GM23338 (cell line): ENCODE measurements at regions not wholly inside any gene's neighbourhood (a gene's known extent, or its start where the extent isn't known, plus 50 kb on each side); places are given as distances from the start of the nearest gene placed in this dataset.

Experiments
- ATAC-seq: fragments of 200-7000 bp; cut with Tn5 transposase; 3 replicates; pipeline ENCODE4 v1.9.1; 2020
- DNase-seq: peaks from one replicate; pipeline ENCODE4 v3.0.0-alpha.2; 2015; ENCODE audit warnings: low spot score
- H2AFZ ChIP-seq: fragments of 200-600 bp; sonication (generic); 2 replicates; pipeline ENCODE4 v1.8.0; 2016; ENCODE audit warnings: antibody characterized with exemption, mild to moderate bottlenecking, moderate library complexity
- H3F3A ChIP-seq: fragments of 200-600 bp; sonication (generic); replicated peaks from 2 replicates; pipeline ENCODE4 v1.8.0; 2017; ENCODE audit warnings: antibody characterized with exemption, mixed run types, low read depth
- H3K27ac ChIP-seq: fragments of 200-600 bp; sonication (generic); 2 replicates; pipeline ENCODE4 v1.6.1; 2016; ENCODE audit warnings: low read depth
- H3K27me3 ChIP-seq: fragments of 200-600 bp; sonication (generic); 2 replicates; pipeline ENCODE4 v1.8.0; 2016; ENCODE audit warnings: mild to moderate bottlenecking, mixed run types, moderate library complexity; ENCODE audit not compliant: insufficient read depth
- H3K36me3 ChIP-seq: fragments of 200-600 bp; sonication (generic); 2 replicates; pipeline ENCODE4 v1.8.0; 2016; ENCODE audit warnings: mild to moderate bottlenecking; ENCODE audit not compliant: insufficient read depth
- H3K4me1 ChIP-seq: fragments of 200-600 bp; sonication (generic); 2 replicates; pipeline ENCODE4 v1.8.0; 2016; ENCODE audit warnings: mild to moderate bottlenecking, moderate library complexity; ENCODE audit not compliant: insufficient read depth
- H3K4me2 ChIP-seq: fragments of 200-600 bp; sonication (generic); 2 replicates; pipeline ENCODE4 v1.7.1; 2017; ENCODE audit warnings: mixed run types
- H3K4me3 ChIP-seq: fragments of 200-600 bp; sonication (generic); 2 replicates; pipeline ENCODE4 v1.6.1; 2016; ENCODE audit warnings: mixed run types
- H3K79me2 ChIP-seq: fragments of 200-600 bp; sonication (generic); replicated peaks from 2 replicates; pipeline ENCODE4 v1.8.0; 2017; ENCODE audit warnings: mild to moderate bottlenecking; ENCODE audit not compliant: insufficient read depth
- H3K9me2 ChIP-seq: fragments of 200-600 bp; sonication (generic); 2 replicates; pipeline ENCODE4 v1.8.0; 2017; ENCODE audit not compliant: insufficient read depth
- H4K20me1 ChIP-seq: fragments of 200-600 bp; sonication (generic); replicated peaks from 2 replicates; pipeline ENCODE4 v1.8.0; 2017; ENCODE audit warnings: mild to moderate bottlenecking; ENCODE audit not compliant: insufficient read depth
- H3K27ac Mint-ChIP-seq: 2 replicates; pipeline ENCODE4 v1.8.0; 2020; ENCODE audit warnings: inconsistent platforms, mild to moderate bottlenecking, moderate library complexity, mixed read lengths
- H3K27me3 Mint-ChIP-seq: 3 replicates; pipeline ENCODE4 v1.8.0; 2022; ENCODE audit warnings: low read depth, mild to moderate bottlenecking, moderate library complexity, mixed read lengths, inconsistent platforms; ENCODE audit not compliant: insufficient read depth, poor library complexity
- H3K36me3 Mint-ChIP-seq: 3 replicates; pipeline ENCODE4 v1.8.0; 2021; ENCODE audit warnings: low read depth, mild to moderate bottlenecking, inconsistent platforms, moderate library complexity, mixed read lengths
- H3K4me1 Mint-ChIP-seq: 3 replicates; pipeline ENCODE4 v1.8.0; 2020; ENCODE audit warnings: mild to moderate bottlenecking, inconsistent platforms, mixed read lengths
- H3K4me3 Mint-ChIP-seq: 3 replicates; pipeline ENCODE4 v1.8.0; 2021; ENCODE audit warnings: moderate library complexity, mild to moderate bottlenecking, inconsistent platforms, mixed read lengths
- H3K9me3 Mint-ChIP-seq: 3 replicates; pipeline ENCODE4 v1.8.0; 2020; ENCODE audit warnings: moderate library complexity, mild to moderate bottlenecking, inconsistent platforms, mixed read lengths
- CREB1 ChIP-seq: fragments of 250-450 bp; sonication (Bioruptor Pico); IDR thresholded peaks from 2 replicates; pipeline ENCODE4 v1.5.0; 2020; ENCODE audit warnings: low read depth, mild to moderate bottlenecking, moderate library complexity
- EZH2 ChIP-seq: fragments of 200-600 bp; sonication (generic); IDR thresholded peaks from one replicate; pipeline ENCODE4 v1.8.0; 2017; ENCODE audit warnings: antibody characterized with exemption, mild to moderate bottlenecking, low read depth; ENCODE audit not compliant: unreplicated experiment
- EZH2phosphoT487 ChIP-seq: fragments of 200-600 bp; sonication (generic); IDR thresholded peaks from one replicate; pipeline ENCODE4 v1.8.1; 2018; ENCODE audit warnings: antibody characterized with exemption; ENCODE audit not compliant: unreplicated experiment
- JUNB ChIP-seq: IDR thresholded peaks from one replicate; pipeline ENCODE4 v1.6.1; 2016; ENCODE audit warnings: antibody characterized with exemption; ENCODE audit not compliant: unreplicated experiment
- NANOG ChIP-seq: IDR thresholded peaks from 2 replicates; pipeline ENCODE4 v1.6.1; 2016; ENCODE audit warnings: antibody characterized with exemption, borderline replicate concordance
- POLR2AphosphoS5 ChIP-seq: IDR thresholded peaks from 2 replicates; pipeline ENCODE4 v1.6.1; 2016; ENCODE audit warnings: antibody characterized with exemption, low read depth
- STAT1 ChIP-seq: IDR thresholded peaks from one replicate; pipeline ENCODE4 v1.6.1; 2016; ENCODE audit warnings: antibody characterized with exemption; ENCODE audit not compliant: unreplicated experiment
- ZNF331 ChIP-seq: fragments of 250-450 bp; sonication (Bioruptor Pico); IDR thresholded peaks from 2 replicates; pipeline ENCODE4 v1.5.0; 2020; ENCODE audit warnings: low read depth, mild to moderate bottlenecking, moderate library complexity
- TF ChIP-seq, protein P1 (sequence below): fragments of 250-450 bp; sonication (Bioruptor Pico); IDR thresholded peaks from 2 replicates; pipeline ENCODE4 v1.5.0; 2020; ENCODE audit warnings: mild to moderate bottlenecking, moderate library complexity
- TF ChIP-seq, protein P2 (sequence below), 2 experiments: fragments of 200-600 bp in 1 of 2; sonication (generic) in 1 of 2; conservative IDR thresholded peaks; 2 replicates each; pipeline versions ENCODE4 v1.5.1 to v1.6.1; 2016 to 2017; ENCODE audit warnings: antibody characterized with exemption in 2 of 2, low read depth in 2 of 2, mild to moderate bottlenecking in 2 of 2, moderate library complexity in 1 of 2

DNA sequence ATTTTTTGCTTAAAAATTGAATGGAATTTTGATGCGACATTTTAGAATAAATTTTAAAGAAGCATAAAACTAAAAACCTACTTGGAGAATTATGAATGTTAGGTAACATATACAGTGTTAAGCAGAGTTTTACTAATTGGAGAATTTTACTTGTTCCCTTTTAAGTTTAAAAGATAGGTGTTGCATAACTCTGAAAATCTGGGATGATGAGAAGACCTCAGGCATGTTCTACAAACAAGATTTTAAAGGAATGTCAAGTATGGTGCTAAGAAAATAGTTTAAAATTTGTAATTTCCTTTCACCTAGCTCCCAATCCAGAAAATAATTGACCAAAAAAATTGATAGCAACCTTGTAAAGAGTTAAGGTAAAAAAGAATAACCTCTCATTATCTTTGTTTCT is 135.8 kb downstream of the RFC3 start:
- ATAC-seq (no peak), DNase-seq (no peak)
- H2AFZ ChIP-seq, result no peak overlapping the region
- no peaks in the 10 kb centered on the region; the same call in 1 of the 2 replicates for H3K4me1 ChIP-seq
- H3F3A ChIP-seq, result no peaks in the 10 kb centered on the region
- no peaks in the 10 kb centered on the region for H3K36me3 Mint-ChIP-seq
- no peak overlapping the region for H3K4me2 ChIP-seq
- no peak overlapping the region for H3K27ac Mint-ChIP-seq
- no peaks in the 10 kb centered on the region for H3K9me3 Mint-ChIP-seq
- TF ChIP-seq JUNB (no peak), STAT1 (no peak)
- H4K20me1 ChIP-seq, result no peaks in the 10 kb centered on the region; the same call in 1 of the 2 replicates
- H3K4me3 ChIP-seq, result no peak overlapping the region
- H3K79me2 ChIP-seq, result no peaks in the 10 kb centered on the region
- H3K27me3 ChIP-seq, result no peaks in the 10 kb centered on the region
- H3K27ac ChIP-seq, result no peak overlapping the region
- H3K4me1 Mint-ChIP-seq, result peaks cover 7% of the 10 kb centered on the region
- peaks cover 4% of the 10 kb centered on the region for H3K27me3 Mint-ChIP-seq
- H3K36me3 ChIP-seq, result no peaks in the 10 kb centered on the region
- no peaks in the 10 kb centered on the region for H3K9me2 ChIP-seq
- H3K4me3 Mint-ChIP-seq, result no peak overlapping the region

DNA sequence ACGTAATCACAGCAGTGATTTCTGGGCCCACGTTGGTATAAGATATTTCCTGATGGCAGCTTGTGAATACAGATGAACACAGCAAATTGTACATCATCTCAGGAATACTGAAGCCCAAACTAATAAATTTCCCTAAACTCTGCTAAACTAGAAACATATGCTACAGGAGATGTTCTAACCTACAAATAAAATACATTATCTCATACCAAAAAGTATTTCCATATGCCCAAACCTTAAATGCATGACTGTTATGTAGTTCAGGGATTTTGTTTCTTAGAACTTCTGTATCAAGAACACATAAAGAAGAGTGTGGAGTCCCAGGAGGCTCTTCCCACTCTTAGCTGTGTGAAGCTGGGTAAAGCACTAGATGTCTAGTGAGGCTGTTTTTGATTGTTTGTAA is 138.4 kb downstream of the RFC3 start:
- no peak overlapping the region for H3K27ac Mint-ChIP-seq
- no peak for DNase-seq

DNA sequence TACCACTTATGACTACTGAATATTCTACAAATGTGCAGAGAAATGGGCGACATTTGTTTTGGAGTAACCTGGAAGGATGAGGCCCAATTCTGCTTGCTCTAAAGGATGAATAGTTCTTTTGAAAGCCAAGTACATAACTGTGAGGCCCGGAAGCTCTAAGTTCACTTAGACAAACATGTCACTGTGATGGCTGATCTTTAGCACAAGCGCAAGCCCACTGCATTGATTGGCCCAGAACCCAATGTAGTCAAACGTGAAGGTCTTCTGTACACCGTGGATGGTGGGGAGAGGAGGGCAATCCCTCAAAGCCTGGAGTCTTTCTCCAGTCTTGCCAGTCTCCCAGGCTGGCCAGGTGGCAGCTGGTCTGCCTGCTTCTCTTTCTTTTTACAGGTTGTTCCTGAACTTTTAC is 139.6 kb downstream of the RFC3 start:
- DNase-seq (no peak), ATAC-seq (no peak)
- Histone ChIP-seq H3F3A (no peaks in the 10 kb centered on the region), H3K27me3 (no peaks in the 10 kb centered on the region), H3K4me3 (no peak overlapping the region), H3K79me2 (no peaks in the 10 kb centered on the region), H3K9me2 (0 out of 2 replicates have a peak, but pooled peaks cover 3% of the 10 kb centered on the region), H3K36me3 (no peaks in the 10 kb centered on the region), H4K20me1 (no peaks in the 10 kb centered on the region), H2AFZ (no peak overlapping the region), H3K4me2 (no peak overlapping the region), H3K4me1 (no peaks in the 10 kb centered on the region), H3K27ac (no peak overlapping the region)
- no peak overlapping the region for H3K27ac Mint-ChIP-seq
- H3K36me3 Mint-ChIP-seq, result no peaks in the 10 kb centered on the region
- no peaks in the 10 kb centered on the region for H3K9me3 Mint-ChIP-seq
- H3K4me3 Mint-ChIP-seq, result no peak overlapping the region
- H3K27me3 Mint-ChIP-seq, result no peaks in the 10 kb centered on the region
- peaks cover 4% of the 10 kb centered on the region; the same call in 1 of the 3 replicates for H3K4me1 Mint-ChIP-seq
- no peak for TF ChIP-seq CREB1
- TF ChIP-seq POLR2AphosphoS5, result no peak
- TF ChIP-seq, protein P1, sequence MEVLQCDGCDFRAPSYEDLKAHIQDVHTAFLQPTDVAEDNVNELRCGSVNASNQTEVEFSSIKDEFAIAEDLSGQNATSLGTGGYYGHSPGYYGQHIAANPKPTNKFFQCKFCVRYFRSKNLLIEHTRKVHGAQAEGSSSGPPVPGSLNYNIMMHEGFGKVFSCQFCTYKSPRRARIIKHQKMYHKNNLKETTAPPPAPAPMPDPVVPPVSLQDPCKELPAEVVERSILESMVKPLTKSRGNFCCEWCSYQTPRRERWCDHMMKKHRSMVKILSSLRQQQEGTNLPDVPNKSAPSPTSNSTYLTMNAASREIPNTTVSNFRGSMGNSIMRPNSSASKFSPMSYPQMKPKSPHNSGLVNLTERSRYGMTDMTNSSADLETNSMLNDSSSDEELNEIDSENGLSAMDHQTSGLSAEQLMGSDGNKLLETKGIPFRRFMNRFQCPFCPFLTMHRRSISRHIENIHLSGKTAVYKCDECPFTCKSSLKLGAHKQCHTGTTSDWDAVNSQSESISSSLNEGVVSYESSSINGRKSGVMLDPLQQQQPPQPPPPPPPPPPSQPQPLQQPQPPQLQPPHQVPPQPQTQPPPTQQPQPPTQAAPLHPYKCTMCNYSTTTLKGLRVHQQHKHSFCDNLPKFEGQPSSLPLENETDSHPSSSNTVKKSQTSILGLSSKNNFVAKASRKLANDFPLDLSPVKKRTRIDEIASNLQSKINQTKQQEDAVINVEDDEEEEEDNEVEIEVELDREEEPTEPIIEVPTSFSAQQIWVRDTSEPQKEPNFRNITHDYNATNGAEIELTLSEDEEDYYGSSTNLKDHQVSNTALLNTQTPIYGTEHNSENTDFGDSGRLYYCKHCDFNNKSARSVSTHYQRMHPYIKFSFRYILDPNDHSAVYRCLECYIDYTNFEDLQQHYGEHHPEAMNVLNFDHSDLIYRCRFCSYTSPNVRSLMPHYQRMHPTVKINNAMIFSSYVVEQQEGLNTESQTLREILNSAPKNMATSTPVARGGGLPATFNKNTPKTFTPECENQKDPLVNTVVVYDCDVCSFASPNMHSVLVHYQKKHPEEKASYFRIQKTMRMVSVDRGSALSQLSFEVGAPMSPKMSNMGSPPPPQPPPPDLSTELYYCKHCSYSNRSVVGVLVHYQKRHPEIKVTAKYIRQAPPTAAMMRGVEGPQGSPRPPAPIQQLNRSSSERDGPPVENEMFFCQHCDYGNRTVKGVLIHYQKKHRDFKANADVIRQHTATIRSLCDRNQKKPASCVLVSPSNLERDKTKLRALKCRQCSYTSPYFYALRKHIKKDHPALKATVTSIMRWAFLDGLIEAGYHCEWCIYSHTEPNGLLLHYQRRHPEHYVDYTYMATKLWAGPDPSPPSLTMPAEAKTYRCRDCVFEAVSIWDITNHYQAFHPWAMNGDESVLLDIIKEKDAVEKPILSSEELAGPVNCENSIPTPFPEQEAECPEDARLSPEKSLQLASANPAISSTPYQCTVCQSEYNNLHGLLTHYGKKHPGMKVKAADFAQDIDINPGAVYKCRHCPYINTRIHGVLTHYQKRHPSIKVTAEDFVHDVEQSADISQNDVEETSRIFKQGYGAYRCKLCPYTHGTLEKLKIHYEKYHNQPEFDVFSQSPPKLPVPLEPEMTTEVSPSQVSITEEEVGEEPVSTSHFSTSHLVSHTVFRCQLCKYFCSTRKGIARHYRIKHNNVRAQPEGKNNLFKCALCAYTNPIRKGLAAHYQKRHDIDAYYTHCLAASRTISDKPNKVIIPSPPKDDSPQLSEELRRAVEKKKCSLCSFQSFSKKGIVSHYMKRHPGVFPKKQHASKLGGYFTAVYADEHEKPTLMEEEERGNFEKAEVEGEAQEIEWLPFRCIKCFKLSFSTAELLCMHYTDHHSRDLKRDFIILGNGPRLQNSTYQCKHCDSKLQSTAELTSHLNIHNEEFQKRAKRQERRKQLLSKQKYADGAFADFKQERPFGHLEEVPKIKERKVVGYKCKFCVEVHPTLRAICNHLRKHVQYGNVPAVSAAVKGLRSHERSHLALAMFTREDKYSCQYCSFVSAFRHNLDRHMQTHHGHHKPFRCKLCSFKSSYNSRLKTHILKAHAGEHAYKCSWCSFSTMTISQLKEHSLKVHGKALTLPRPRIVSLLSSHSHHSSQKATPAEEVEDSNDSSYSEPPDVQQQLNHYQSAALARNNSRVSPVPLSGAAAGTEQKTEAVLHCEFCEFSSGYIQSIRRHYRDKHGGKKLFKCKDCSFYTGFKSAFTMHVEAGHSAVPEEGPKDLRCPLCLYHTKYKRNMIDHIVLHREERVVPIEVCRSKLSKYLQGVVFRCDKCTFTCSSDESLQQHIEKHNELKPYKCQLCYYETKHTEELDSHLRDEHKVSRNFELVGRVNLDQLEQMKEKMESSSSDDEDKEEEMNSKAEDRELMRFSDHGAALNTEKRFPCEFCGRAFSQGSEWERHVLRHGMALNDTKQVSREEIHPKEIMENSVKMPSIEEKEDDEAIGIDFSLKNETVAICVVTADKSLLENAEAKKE (CRISPR knock-in tag), result no peak
- TF ChIP-seq NANOG, result no peak
- TF ChIP-seq, protein P2, sequence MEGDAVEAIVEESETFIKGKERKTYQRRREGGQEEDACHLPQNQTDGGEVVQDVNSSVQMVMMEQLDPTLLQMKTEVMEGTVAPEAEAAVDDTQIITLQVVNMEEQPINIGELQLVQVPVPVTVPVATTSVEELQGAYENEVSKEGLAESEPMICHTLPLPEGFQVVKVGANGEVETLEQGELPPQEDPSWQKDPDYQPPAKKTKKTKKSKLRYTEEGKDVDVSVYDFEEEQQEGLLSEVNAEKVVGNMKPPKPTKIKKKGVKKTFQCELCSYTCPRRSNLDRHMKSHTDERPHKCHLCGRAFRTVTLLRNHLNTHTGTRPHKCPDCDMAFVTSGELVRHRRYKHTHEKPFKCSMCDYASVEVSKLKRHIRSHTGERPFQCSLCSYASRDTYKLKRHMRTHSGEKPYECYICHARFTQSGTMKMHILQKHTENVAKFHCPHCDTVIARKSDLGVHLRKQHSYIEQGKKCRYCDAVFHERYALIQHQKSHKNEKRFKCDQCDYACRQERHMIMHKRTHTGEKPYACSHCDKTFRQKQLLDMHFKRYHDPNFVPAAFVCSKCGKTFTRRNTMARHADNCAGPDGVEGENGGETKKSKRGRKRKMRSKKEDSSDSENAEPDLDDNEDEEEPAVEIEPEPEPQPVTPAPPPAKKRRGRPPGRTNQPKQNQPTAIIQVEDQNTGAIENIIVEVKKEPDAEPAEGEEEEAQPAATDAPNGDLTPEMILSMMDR (conservative IDR thresholded peaks at IDR 0.05; ENCODE audit: low read depth in 2 of 2), result no peak
- no peak for TF ChIP-seq EZH2
- TF ChIP-seq STAT1, result no peak
- no peak for TF ChIP-seq EZH2phosphoT487
- TF ChIP-seq ZNF331 (CRISPR knock-in tag), result no peak

More for the DNA sequence above, 138.4 kb downstream of the RFC3 start:
- H3K4me1 ChIP-seq, result no peaks in the 10 kb centered on the region
- no peak overlapping the region for H3K27ac ChIP-seq
- Mint-ChIP-seq H3K4me1 (peaks cover 4% of the 10 kb centered on the region; the same call in 1 of the 3 replicates), H3K9me3 (no peaks in the 10 kb centered on the region), H3K36me3 (no peaks in the 10 kb centered on the region), H3K4me3 (no peak overlapping the region), H3K27me3 (no peaks in the 10 kb centered on the region)
- no peak for TF ChIP-seq EZH2
- H2AFZ ChIP-seq, result no peak overlapping the region
- H3K4me2 ChIP-seq, result no peak overlapping the region
- no peaks in the 10 kb centered on the region for H3F3A ChIP-seq
- no peaks in the 10 kb centered on the region for H3K79me2 ChIP-seq
- H4K20me1 ChIP-seq, result no peaks in the 10 kb centered on the region
- H3K27me3 ChIP-seq, result no peaks in the 10 kb centered on the region
- H3K36me3 ChIP-seq, result no peaks in the 10 kb centered on the region
- ATAC-seq, result no peak
- H3K9me2 ChIP-seq, result 0 out of 2 replicates have a peak, but pooled peaks cover 3% of the 10 kb centered on the region
- H3K4me3 ChIP-seq, result no peak overlapping the region
